ENCODE measurements at regions not wholly inside any gene's neighbourhood (a gene's known extent, or its start where the extent isn't known, plus 50 kb on each side); places are given as distances from the start of the nearest gene placed in this dataset.

- TF ChIP-seq, protein P1, sequence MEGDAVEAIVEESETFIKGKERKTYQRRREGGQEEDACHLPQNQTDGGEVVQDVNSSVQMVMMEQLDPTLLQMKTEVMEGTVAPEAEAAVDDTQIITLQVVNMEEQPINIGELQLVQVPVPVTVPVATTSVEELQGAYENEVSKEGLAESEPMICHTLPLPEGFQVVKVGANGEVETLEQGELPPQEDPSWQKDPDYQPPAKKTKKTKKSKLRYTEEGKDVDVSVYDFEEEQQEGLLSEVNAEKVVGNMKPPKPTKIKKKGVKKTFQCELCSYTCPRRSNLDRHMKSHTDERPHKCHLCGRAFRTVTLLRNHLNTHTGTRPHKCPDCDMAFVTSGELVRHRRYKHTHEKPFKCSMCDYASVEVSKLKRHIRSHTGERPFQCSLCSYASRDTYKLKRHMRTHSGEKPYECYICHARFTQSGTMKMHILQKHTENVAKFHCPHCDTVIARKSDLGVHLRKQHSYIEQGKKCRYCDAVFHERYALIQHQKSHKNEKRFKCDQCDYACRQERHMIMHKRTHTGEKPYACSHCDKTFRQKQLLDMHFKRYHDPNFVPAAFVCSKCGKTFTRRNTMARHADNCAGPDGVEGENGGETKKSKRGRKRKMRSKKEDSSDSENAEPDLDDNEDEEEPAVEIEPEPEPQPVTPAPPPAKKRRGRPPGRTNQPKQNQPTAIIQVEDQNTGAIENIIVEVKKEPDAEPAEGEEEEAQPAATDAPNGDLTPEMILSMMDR (IDR thresholded peaks at IDR 0.05; ENCODE audit: low read depth, low read length): no peak
- no peak for TF ChIP-seq EZH2phosphoT487 (IDR thresholded peaks at IDR 0.05; ENCODE audit: low read depth)
Observed at GRCh38 chr2:199015072-199015471, 442.7 kb downstream of the SATB2 start.

Data from OCI-LY3 (cell line).